ENCODE measurements at regions not wholly inside any gene's neighbourhood (a gene's known extent, or its start where the extent isn't known, plus 50 kb on each side); places are given as distances from the start of the nearest gene placed in this dataset.
"Not testable (repeated sequence)": the region's sequence is repeated elsewhere in the genome, so short reads cannot be mapped to it uniquely, and the experiment has no call there.

DNA sequence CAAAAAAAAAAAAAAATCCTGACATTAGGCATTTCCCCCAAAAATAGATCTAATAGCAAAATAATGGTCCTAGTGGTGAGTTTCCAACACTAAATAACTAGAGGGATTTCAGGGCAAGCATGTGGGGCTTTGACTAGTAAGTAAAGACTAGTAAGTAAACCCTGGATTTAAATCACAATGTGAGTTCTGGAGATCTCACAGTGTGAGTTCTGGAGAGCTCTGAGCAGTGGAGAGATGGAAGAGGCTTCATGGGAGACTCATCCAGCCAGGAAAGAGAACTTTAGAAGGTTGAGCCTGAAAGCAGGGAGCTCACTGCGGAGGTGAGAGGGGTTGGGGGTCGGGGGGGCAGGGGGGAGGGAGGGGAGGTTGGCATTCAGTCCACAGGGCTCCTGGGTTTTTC lies 373.4 kb downstream of the SPATA31A1 start:
- not testable (repeated sequence) for TF ChIP-seq POLR2A (IDR thresholded peaks at IDR 0.05)
- TF ChIP-seq, protein P1, sequence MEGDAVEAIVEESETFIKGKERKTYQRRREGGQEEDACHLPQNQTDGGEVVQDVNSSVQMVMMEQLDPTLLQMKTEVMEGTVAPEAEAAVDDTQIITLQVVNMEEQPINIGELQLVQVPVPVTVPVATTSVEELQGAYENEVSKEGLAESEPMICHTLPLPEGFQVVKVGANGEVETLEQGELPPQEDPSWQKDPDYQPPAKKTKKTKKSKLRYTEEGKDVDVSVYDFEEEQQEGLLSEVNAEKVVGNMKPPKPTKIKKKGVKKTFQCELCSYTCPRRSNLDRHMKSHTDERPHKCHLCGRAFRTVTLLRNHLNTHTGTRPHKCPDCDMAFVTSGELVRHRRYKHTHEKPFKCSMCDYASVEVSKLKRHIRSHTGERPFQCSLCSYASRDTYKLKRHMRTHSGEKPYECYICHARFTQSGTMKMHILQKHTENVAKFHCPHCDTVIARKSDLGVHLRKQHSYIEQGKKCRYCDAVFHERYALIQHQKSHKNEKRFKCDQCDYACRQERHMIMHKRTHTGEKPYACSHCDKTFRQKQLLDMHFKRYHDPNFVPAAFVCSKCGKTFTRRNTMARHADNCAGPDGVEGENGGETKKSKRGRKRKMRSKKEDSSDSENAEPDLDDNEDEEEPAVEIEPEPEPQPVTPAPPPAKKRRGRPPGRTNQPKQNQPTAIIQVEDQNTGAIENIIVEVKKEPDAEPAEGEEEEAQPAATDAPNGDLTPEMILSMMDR (IDR thresholded peaks at IDR 0.05) = not testable (repeated sequence)

Data from gastroesophageal sphincter (tissue), 3 donors.